OCI-LY1 (cell line): ENCODE measurements at regions not wholly inside any gene's neighbourhood (a gene's known extent, or its start where the extent isn't known, plus 50 kb on each side); places are given as distances from the start of the nearest gene placed in this dataset.

ENCODE experiments used
- H2AFZ ChIP-seq: fragments of 200-600 bp; sonication (generic), shearing (Covaris generic); 2 replicates; pipeline ENCODE4 v1.6.0; 2014; ENCODE audit warnings: antibody characterized with exemption, mild to moderate bottlenecking, low read length
- H3F3A ChIP-seq: fragments of 200-600 bp; sonication (generic), shearing (Covaris generic); 2 replicates; pipeline ENCODE4 v1.6.0; 2014; ENCODE audit warnings: mild to moderate bottlenecking, antibody characterized with exemption, low read length, moderate library complexity; ENCODE audit not compliant: insufficient read depth
- H3K27ac ChIP-seq: fragments of 200-600 bp; sonication (generic); 2 replicates; pipeline ENCODE4 v1.5.1; 2014; ENCODE audit warnings: low read length, mixed run types, mild to moderate bottlenecking, low read depth; ENCODE audit not compliant: poor library complexity, severe bottlenecking
- H3K27me3 ChIP-seq: fragments of 200-600 bp; sonication (generic); 2 replicates; pipeline ENCODE4 v1.6.0; 2014; ENCODE audit warnings: antibody characterized with exemption, mild to moderate bottlenecking, low read length, moderate library complexity; ENCODE audit not compliant: insufficient read depth
- H3K36me3 ChIP-seq: fragments of 200-600 bp; sonication (generic); 2 replicates; pipeline ENCODE4 v1.6.1; 2014; ENCODE audit warnings: mild to moderate bottlenecking, antibody characterized with exemption, low read length, moderate library complexity, mixed read lengths; ENCODE audit not compliant: insufficient read depth
- H3K4me1 ChIP-seq: fragments of 200-600 bp; sonication (generic); 2 replicates; pipeline ENCODE4 v1.5.1; 2014; ENCODE audit warnings: mild to moderate bottlenecking, low read length, moderate library complexity; ENCODE audit not compliant: insufficient read depth, severe bottlenecking
- H3K4me2 ChIP-seq: fragments of 200-600 bp; sonication (generic), shearing (Covaris generic); 2 replicates; pipeline ENCODE4 v1.6.1; 2014; ENCODE audit warnings: low read length
- H3K4me3 ChIP-seq: fragments of 200-600 bp; sonication (generic); 2 replicates; pipeline ENCODE4 v1.5.1; 2014; ENCODE audit warnings: low read length, low read depth, mild to moderate bottlenecking, mixed read lengths; ENCODE audit not compliant: poor library complexity, severe bottlenecking
- H3K79me2 ChIP-seq: fragments of 200-600 bp; shearing (Covaris generic); 2 replicates; pipeline ENCODE4 v1.6.1; 2016; ENCODE audit warnings: mixed run types, low read length, mixed read lengths; ENCODE audit not compliant: insufficient read depth
- H3K9ac ChIP-seq: fragments of 200-600 bp; sonication (generic), shearing (Covaris generic); 2 replicates; pipeline ENCODE4 v1.6.1; 2014; ENCODE audit warnings: mild to moderate bottlenecking, low read length, mixed read lengths
- H3K9me2 ChIP-seq: fragments of 200-600 bp; sonication (generic), shearing (Covaris generic); 2 replicates; pipeline ENCODE4 v1.6.1; 2014; ENCODE audit warnings: low read depth, mild to moderate bottlenecking, low read length, mixed read lengths
- H3K9me3 ChIP-seq: fragments of 200-600 bp; shearing (Covaris generic); 2 replicates; pipeline ENCODE4 v1.6.1; 2014; ENCODE audit warnings: low read length, mixed read lengths
- H4K20me1 ChIP-seq: fragments of 200-600 bp; sonication (generic), shearing (Covaris generic); 2 replicates; pipeline ENCODE4 v1.6.0; 2016; ENCODE audit warnings: mild to moderate bottlenecking, low read length; ENCODE audit not compliant: insufficient read depth
- EZH2 ChIP-seq: fragments of 200-600 bp; sonication (generic), shearing (Covaris generic); IDR thresholded peaks from 2 replicates; pipeline ENCODE4 v1.8.0; 2017; ENCODE audit warnings: borderline replicate concordance, mixed run types, mild to moderate bottlenecking, antibody characterized with exemption, low read length, moderate library complexity, mixed read lengths
- TF ChIP-seq, protein P1 (sequence below): fragments of 200-600 bp; sonication (generic), shearing (Covaris generic); IDR thresholded peaks from 2 replicates; pipeline ENCODE4 v1.5.1; 2017; ENCODE audit warnings: mild to moderate bottlenecking, antibody characterized with exemption, low read length, moderate library complexity, mixed read lengths

DNA sequence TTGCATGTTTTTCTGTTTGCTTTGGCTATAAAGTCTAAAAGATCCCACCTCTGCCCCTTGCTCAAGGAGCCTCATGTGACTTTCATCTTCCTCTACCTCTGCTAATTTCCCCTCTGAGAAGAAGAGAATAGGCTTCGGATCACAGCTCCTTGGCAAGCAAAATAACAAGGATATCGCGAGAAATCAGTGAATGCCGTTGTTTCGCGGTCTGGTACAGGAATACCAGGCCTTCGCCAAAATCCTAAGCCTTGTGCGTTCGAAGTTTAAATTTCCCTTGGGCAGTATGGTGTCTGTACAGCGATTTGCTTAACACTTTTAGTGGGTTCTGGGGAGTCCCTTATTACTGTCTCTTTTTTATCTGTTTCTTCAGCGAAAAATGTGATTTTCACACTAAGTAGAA, 142.3 kb downstream of the IRF8 start:
- Histone ChIP-seq H3K36me3 (no peaks in the 10 kb centered on the region), H3K4me2 (no peak overlapping the region), H3K27me3 (peaks cover 3% of the 10 kb centered on the region; the same call in 1 of the 2 replicates), H3K27ac (no peak overlapping the region), H3K79me2 (no peaks in the 10 kb centered on the region), H4K20me1 (no peaks in the 10 kb centered on the region), H3K9ac (no peak overlapping the region), H3K9me3 (no peaks in the 10 kb centered on the region), H2AFZ (no peak overlapping the region), H3K4me1 (no peaks in the 10 kb centered on the region), H3F3A (no peaks in the 10 kb centered on the region), H3K9me2 (no peaks in the 10 kb centered on the region), H3K4me3 (no peak overlapping the region)
- TF ChIP-seq, protein P1, sequence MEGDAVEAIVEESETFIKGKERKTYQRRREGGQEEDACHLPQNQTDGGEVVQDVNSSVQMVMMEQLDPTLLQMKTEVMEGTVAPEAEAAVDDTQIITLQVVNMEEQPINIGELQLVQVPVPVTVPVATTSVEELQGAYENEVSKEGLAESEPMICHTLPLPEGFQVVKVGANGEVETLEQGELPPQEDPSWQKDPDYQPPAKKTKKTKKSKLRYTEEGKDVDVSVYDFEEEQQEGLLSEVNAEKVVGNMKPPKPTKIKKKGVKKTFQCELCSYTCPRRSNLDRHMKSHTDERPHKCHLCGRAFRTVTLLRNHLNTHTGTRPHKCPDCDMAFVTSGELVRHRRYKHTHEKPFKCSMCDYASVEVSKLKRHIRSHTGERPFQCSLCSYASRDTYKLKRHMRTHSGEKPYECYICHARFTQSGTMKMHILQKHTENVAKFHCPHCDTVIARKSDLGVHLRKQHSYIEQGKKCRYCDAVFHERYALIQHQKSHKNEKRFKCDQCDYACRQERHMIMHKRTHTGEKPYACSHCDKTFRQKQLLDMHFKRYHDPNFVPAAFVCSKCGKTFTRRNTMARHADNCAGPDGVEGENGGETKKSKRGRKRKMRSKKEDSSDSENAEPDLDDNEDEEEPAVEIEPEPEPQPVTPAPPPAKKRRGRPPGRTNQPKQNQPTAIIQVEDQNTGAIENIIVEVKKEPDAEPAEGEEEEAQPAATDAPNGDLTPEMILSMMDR, result no peak
- TF ChIP-seq EZH2, result no peak

DNA sequence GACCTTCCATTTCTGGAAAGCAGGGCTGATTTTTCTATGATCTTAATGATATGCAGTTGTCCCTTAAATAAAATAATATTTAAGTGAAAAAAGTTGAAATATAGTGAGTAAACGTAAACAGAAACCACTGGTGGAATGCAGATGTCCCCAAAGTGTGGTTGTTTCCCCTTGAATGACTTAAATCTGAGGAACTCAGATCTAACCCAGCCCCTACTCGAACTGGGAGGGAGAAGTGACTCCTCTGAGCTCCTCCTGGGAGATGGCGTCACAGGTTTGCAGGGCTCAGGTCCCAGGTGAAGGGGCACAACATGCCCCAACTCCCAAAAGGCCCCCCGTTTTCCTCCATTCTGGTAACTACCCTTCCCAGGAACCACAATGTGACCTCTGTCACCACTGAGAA, 142.8 kb downstream of the IRF8 start:
- Histone ChIP-seq H3K4me3 (no peak overlapping the region), H2AFZ (no peak overlapping the region), H3K9me2 (no peaks in the 10 kb centered on the region), H3K27me3 (peaks cover 3% of the 10 kb centered on the region; the same call in 1 of the 2 replicates), H3K27ac (no peak overlapping the region), H3K9me3 (no peaks in the 10 kb centered on the region), H4K20me1 (no peaks in the 10 kb centered on the region), H3K9ac (no peak overlapping the region), H3K36me3 (no peaks in the 10 kb centered on the region), H3K79me2 (no peaks in the 10 kb centered on the region), H3K4me2 (no peak overlapping the region), H3K4me1 (no peaks in the 10 kb centered on the region), H3F3A (no peaks in the 10 kb centered on the region)
- TF ChIP-seq EZH2, result no peak
- TF ChIP-seq, protein P1, result no peak

DNA sequence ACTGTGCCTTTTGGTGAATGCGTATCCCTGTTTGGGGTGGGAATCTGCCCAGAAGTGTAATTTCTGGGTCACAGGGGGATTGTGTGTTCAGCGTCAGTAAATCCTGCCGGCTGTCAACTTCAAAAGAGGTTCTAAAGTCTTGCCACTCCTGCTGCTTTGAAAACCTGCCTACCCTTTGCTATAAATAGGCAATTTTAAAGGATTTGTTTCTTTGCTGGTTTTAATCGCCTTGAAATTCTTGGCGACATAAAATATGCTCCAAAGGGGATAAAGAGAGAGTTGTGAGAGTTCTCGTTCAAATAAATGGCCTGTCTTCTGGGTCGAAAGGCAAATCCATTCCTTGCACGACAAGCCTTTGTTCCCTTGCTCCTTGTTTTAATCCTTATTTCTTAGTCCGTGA, 143.4 kb downstream of the IRF8 start:
- H3K36me3 ChIP-seq, result no peaks in the 10 kb centered on the region
- no peaks in the 10 kb centered on the region for H3K79me2 ChIP-seq
- no peak overlapping the region for H3K9ac ChIP-seq
- no peak overlapping the region for H3K4me2 ChIP-seq
- H3K4me1 ChIP-seq, result no peaks in the 10 kb centered on the region
- TF ChIP-seq, protein P1, result no peak
- no peak for TF ChIP-seq EZH2
- H3K27me3 ChIP-seq, result peaks cover 3% of the 10 kb centered on the region; the same call in 1 of the 2 replicates
- no peak overlapping the region for H3K4me3 ChIP-seq
- H3K9me2 ChIP-seq, result no peaks in the 10 kb centered on the region
- H2AFZ ChIP-seq, result no peak overlapping the region
- H4K20me1 ChIP-seq, result no peaks in the 10 kb centered on the region
- no peaks in the 10 kb centered on the region for H3F3A ChIP-seq
- H3K9me3 ChIP-seq, result no peaks in the 10 kb centered on the region
- H3K27ac ChIP-seq, result no peak overlapping the region
